ENCODE measurements at regions not wholly inside any gene's neighbourhood (a gene's known extent, or its start where the extent isn't known, plus 50 kb on each side); places are given as distances from the start of the nearest gene placed in this dataset.
"Not testable (repeated sequence)": the region's sequence is repeated elsewhere in the genome, so short reads cannot be mapped to it uniquely, and the experiment has no call there.

GRCh38 chr2:11939523-11939922, 193.1 kb downstream of the LPIN1 start:
- ATAC-seq: no peak
- H3K27me3 Mint-ChIP-seq: no peaks in the 10 kb centered on the region
- H3K4me1 Mint-ChIP-seq: peaks cover 14% of the 10 kb centered on the region
- H3K36me3 Mint-ChIP-seq: peaks cover 4% of the 10 kb centered on the region
- no peak overlapping the region for H3K4me3 Mint-ChIP-seq
- peaks cover 3% of the 10 kb centered on the region for H3K9me3 Mint-ChIP-seq
- H3K27ac Mint-ChIP-seq: peak overlapping the region; percentile 21

- no peak for ATAC-seq
- Mint-ChIP-seq H3K4me3 (no peak overlapping the region), H3K9me3 (no peaks in the 10 kb centered on the region), H3K27me3 (no peaks in the 10 kb centered on the region), H3K27ac (no peak overlapping the region), H3K36me3 (no peaks in the 10 kb centered on the region), H3K4me1 (peaks cover 16% of the 10 kb centered on the region)
Observed at GRCh38 chr2:11940121-11940743, 193.8 kb downstream of the LPIN1 start.

- H3K27ac Mint-ChIP-seq: no peak overlapping the region
- no peak for ATAC-seq
- no peaks in the 10 kb centered on the region for H3K27me3 Mint-ChIP-seq
- H3K4me3 Mint-ChIP-seq: no peak overlapping the region
- H3K9me3 Mint-ChIP-seq: no peaks in the 10 kb centered on the region
- H3K4me1 Mint-ChIP-seq: peaks cover 20% of the 10 kb centered on the region
- no peaks in the 10 kb centered on the region for H3K36me3 Mint-ChIP-seq
Observed at GRCh38 chr2:11940799-11941198, 194.4 kb downstream of the LPIN1 start.

- no peak for ATAC-seq
- Mint-ChIP-seq H3K27ac (no peak overlapping the region), H3K4me3 (no peak overlapping the region), H3K27me3 (no peaks in the 10 kb centered on the region), H3K4me1 (peaks cover 20% of the 10 kb centered on the region), H3K36me3 (no peaks in the 10 kb centered on the region), H3K9me3 (no peaks in the 10 kb centered on the region)
Observed at GRCh38 chr2:11941201-11942177, 195.1 kb downstream of the LPIN1 start.

GRCh38 chr2:11942178-11942569, 195.7 kb downstream of the LPIN1 start:
- no peak overlapping the region for H3K4me3 Mint-ChIP-seq
- no peak overlapping the region for H3K27ac Mint-ChIP-seq
- no peaks in the 10 kb centered on the region for H3K36me3 Mint-ChIP-seq

GRCh38 chr2:11944311-11944710, 197.9 kb downstream of the LPIN1 start:
- ATAC-seq: no peak

More at GRCh38 chr2:11942178-11942569, 195.7 kb downstream of the LPIN1 start:
- ATAC-seq: no peak
- H3K4me1 Mint-ChIP-seq: peaks cover 20% of the 10 kb centered on the region
- no peaks in the 10 kb centered on the region for H3K9me3 Mint-ChIP-seq
- H3K27me3 Mint-ChIP-seq: no peaks in the 10 kb centered on the region

GRCh38 chr2:11945139-11946126, 199.0 kb downstream of the LPIN1 start:
- no peaks in the 10 kb centered on the region for H3K36me3 Mint-ChIP-seq
- no peaks in the 10 kb centered on the region for H3K9me3 Mint-ChIP-seq
- peaks cover 33% of the 10 kb centered on the region for H3K4me1 Mint-ChIP-seq
- ATAC-seq: peak; percentile 78
- no peaks in the 10 kb centered on the region for H3K27me3 Mint-ChIP-seq
- H3K27ac Mint-ChIP-seq: peak overlapping the region; percentile 94
- peak overlapping the region; percentile 71 for H3K4me3 Mint-ChIP-seq

More at GRCh38 chr2:11944311-11944710, 197.9 kb downstream of the LPIN1 start:
- Mint-ChIP-seq H3K9me3 (no peaks in the 10 kb centered on the region), H3K36me3 (no peaks in the 10 kb centered on the region), H3K4me3 (no peak overlapping the region), H3K27ac (peak overlapping the region; percentile 94), H3K27me3 (no peaks in the 10 kb centered on the region), H3K4me1 (peaks cover 27% of the 10 kb centered on the region)

- Mint-ChIP-seq H3K4me1 (peaks cover 34% of the 10 kb centered on the region), H3K27me3 (no peaks in the 10 kb centered on the region), H3K9me3 (no peaks in the 10 kb centered on the region), H3K27ac (no peak overlapping the region), H3K4me3 (no peak overlapping the region), H3K36me3 (no peaks in the 10 kb centered on the region)
- ATAC-seq: no peak
Observed at GRCh38 chr2:11947956-11948355, 201.5 kb downstream of the LPIN1 start.

- Mint-ChIP-seq H3K4me3 (no peak overlapping the region), H3K27me3 (no peaks in the 10 kb centered on the region), H3K9me3 (no peaks in the 10 kb centered on the region), H3K27ac (no peak overlapping the region), H3K4me1 (peaks cover 21% of the 10 kb centered on the region), H3K36me3 (no peaks in the 10 kb centered on the region)
- ATAC-seq: no peak
Observed at GRCh38 chr2:11949732-11950523, 203.5 kb downstream of the LPIN1 start.

GRCh38 chr2:11950896-11951295, 204.5 kb downstream of the LPIN1 start:
- Mint-ChIP-seq H3K4me3 (no peak overlapping the region), H3K27me3 (no peaks in the 10 kb centered on the region), H3K27ac (no peak overlapping the region), H3K9me3 (no peaks in the 10 kb centered on the region), H3K4me1 (peaks cover 14% of the 10 kb centered on the region), H3K36me3 (no peaks in the 10 kb centered on the region)
- ATAC-seq: no peak

- not testable (repeated sequence) for H3K27ac Mint-ChIP-seq
- peaks cover 14% of the 10 kb centered on the region for H3K4me1 Mint-ChIP-seq
Observed at GRCh38 chr2:11951492-11951891, 205.1 kb downstream of the LPIN1 start.

GRCh38 chr2:11953258-11953657, 206.8 kb downstream of the LPIN1 start:
- ATAC-seq: no peak
- H3K9me3 Mint-ChIP-seq: no peaks in the 10 kb centered on the region
- no peaks in the 10 kb centered on the region for H3K27me3 Mint-ChIP-seq
- no peak overlapping the region for H3K4me3 Mint-ChIP-seq
- no peak overlapping the region for H3K27ac Mint-ChIP-seq
- peaks cover 9% of the 10 kb centered on the region for H3K4me1 Mint-ChIP-seq
- H3K36me3 Mint-ChIP-seq: no peaks in the 10 kb centered on the region

More at GRCh38 chr2:11951492-11951891, 205.1 kb downstream of the LPIN1 start:
- not testable (repeated sequence) for H3K9me3 Mint-ChIP-seq, H3K4me3 Mint-ChIP-seq, H3K27me3 Mint-ChIP-seq, ATAC-seq, H3K36me3 Mint-ChIP-seq

GRCh38 chr2:11955314-11955713, 208.9 kb downstream of the LPIN1 start:
- no peaks in the 10 kb centered on the region for H3K27me3 Mint-ChIP-seq
- H3K27ac Mint-ChIP-seq: no peak overlapping the region
- H3K9me3 Mint-ChIP-seq: no peaks in the 10 kb centered on the region
- no peaks in the 10 kb centered on the region for H3K36me3 Mint-ChIP-seq
- peaks cover 2% of the 10 kb centered on the region for H3K4me1 Mint-ChIP-seq
- no peak for ATAC-seq
- H3K4me3 Mint-ChIP-seq: no peak overlapping the region

GRCh38 chr2:11955884-11956291, 209.5 kb downstream of the LPIN1 start:
- H3K4me3 Mint-ChIP-seq: no peak overlapping the region
- H3K27me3 Mint-ChIP-seq: no peaks in the 10 kb centered on the region
- H3K36me3 Mint-ChIP-seq: no peaks in the 10 kb centered on the region
- ATAC-seq: no peak
- peaks cover under 1% of the 10 kb centered on the region for H3K4me1 Mint-ChIP-seq
- H3K27ac Mint-ChIP-seq: no peak overlapping the region
- H3K9me3 Mint-ChIP-seq: no peaks in the 10 kb centered on the region
